Left ventricle myocardium inferior (tissue), 1 donor: ENCODE measurements at regions not wholly inside any gene's neighbourhood (a gene's known extent, or its start where the extent isn't known, plus 50 kb on each side); places are given as distances from the start of the nearest gene placed in this dataset.
A peak's percentile ranks its signal among the peaks of the same experiment; 100 is the strongest.
"Not testable (repeated sequence)": the region's sequence is repeated elsewhere in the genome, so short reads cannot be mapped to it uniquely, and the experiment has no call there.

Experiments
- DNase-seq: peaks from one replicate; pipeline ENCODE4 v3.0.0-alpha.2; 2020
- H3K27ac ChIP-seq: fragments of 200-600 bp; replicated peaks from 2 replicates; pipeline ENCODE4 v1.8.0; 2021
- H3K27me3 ChIP-seq: fragments of 200-600 bp; 2 replicates; pipeline ENCODE4 v1.8.0; 2021; ENCODE audit warnings: low read depth
- H3K36me3 ChIP-seq: fragments of 200-600 bp; 2 replicates; pipeline ENCODE4 v1.8.0; 2021
- H3K4me1 ChIP-seq: fragments of 200-600 bp; 2 replicates; pipeline ENCODE4 v1.8.0; 2021
- H3K4me3 ChIP-seq: fragments of 200-600 bp; 2 replicates; pipeline ENCODE4 v1.8.0; 2021; ENCODE audit warnings: mild to moderate bottlenecking, moderate library complexity
- H3K9me3 ChIP-seq: fragments of 200-600 bp; replicated peaks from 2 replicates; pipeline ENCODE4 v1.8.0; 2021
- CTCF ChIP-seq: fragments of 200-600 bp; IDR thresholded peaks from 2 replicates; pipeline ENCODE4 v1.8.0; 2021; ENCODE audit warnings: antibody characterized with exemption, mild to moderate bottlenecking, borderline replicate concordance
- intact Hi-C: fragments of 100-400 bp; cut with micrococcal nuclease; formaldehyde crosslinking; loops from one replicate; pipeline ENCODE4 v1.11.0; 2022
- donor health status: DM: no; HTN: yes; CAD: no; lungs with severe emphysema.

- H3K27ac ChIP-seq: no peak overlapping the region
- H3K9me3 ChIP-seq: peaks cover 10% of the 10 kb centered on the region
- intact Hi-C loops: no loop called here
- no peaks in the 10 kb centered on the region for H3K4me1 ChIP-seq
- TF ChIP-seq CTCF: no peak
- no peak overlapping the region for H3K4me3 ChIP-seq
- no peak for DNase-seq
- no peaks in the 10 kb centered on the region for H3K36me3 ChIP-seq
- H3K27me3 ChIP-seq: no peaks in the 10 kb centered on the region
These were observed 375.5 kb downstream of the TLE1 start for GRCh38 chr9:81313877-81314276.

- TF ChIP-seq CTCF: peak; percentile 12
- DNase-seq: no peak
- no peaks in the 10 kb centered on the region for H3K27me3 ChIP-seq
- peaks cover 10% of the 10 kb centered on the region for H3K9me3 ChIP-seq
- intact Hi-C loops: no loop called here
- H3K36me3 ChIP-seq: no peaks in the 10 kb centered on the region
- H3K4me3 ChIP-seq: no peak overlapping the region
- H3K27ac ChIP-seq: no peak overlapping the region
- H3K4me1 ChIP-seq: no peaks in the 10 kb centered on the region
These were observed 377.0 kb downstream of the TLE1 start for GRCh38 chr9:81312346-81312745.

GRCh38 chr9:81308404-81308803, 380.9 kb downstream of the TLE1 start:
- Histone ChIP-seq H3K27ac (no peak overlapping the region), H3K4me1 (no peaks in the 10 kb centered on the region), H3K36me3 (no peaks in the 10 kb centered on the region), H3K4me3 (no peak overlapping the region), H3K27me3 (no peaks in the 10 kb centered on the region), H3K9me3 (no peaks in the 10 kb centered on the region)
- no peak for TF ChIP-seq CTCF
- no peak for DNase-seq
- intact Hi-C loops: no loop called here

- H3K27me3 ChIP-seq, H3K9me3 ChIP-seq, H3K36me3 ChIP-seq, intact Hi-C loops, DNase-seq, H3K27ac ChIP-seq, H3K4me1 ChIP-seq, H3K4me3 ChIP-seq: not testable (repeated sequence)
These were observed 381.6 kb downstream of the TLE1 start for GRCh38 chr9:81307791-81308190.

GRCh38 chr9:81305561-81306182, 383.7 kb downstream of the TLE1 start:
- DNase-seq: no peak
- no peak for TF ChIP-seq CTCF

GRCh38 chr9:81303658-81304057, 385.7 kb downstream of the TLE1 start:
- peaks cover 36% of the 10 kb centered on the region for H3K9me3 ChIP-seq
- no peaks in the 10 kb centered on the region for H3K36me3 ChIP-seq
- no peak for DNase-seq
- H3K4me3 ChIP-seq: no peak overlapping the region
- H3K4me1 ChIP-seq: no peaks in the 10 kb centered on the region
- H3K27ac ChIP-seq: no peak overlapping the region
- intact Hi-C loops: no loop called here
- no peak for TF ChIP-seq CTCF
- no peaks in the 10 kb centered on the region for H3K27me3 ChIP-seq

More at GRCh38 chr9:81305561-81306182, 383.7 kb downstream of the TLE1 start:
- no peaks in the 10 kb centered on the region for H3K4me1 ChIP-seq
- no peaks in the 10 kb centered on the region for H3K27me3 ChIP-seq
- H3K36me3 ChIP-seq: no peaks in the 10 kb centered on the region
- H3K9me3 ChIP-seq: peaks cover 16% of the 10 kb centered on the region
- intact Hi-C loops: no loop called here
- no peak overlapping the region for H3K27ac ChIP-seq
- H3K4me3 ChIP-seq: no peak overlapping the region
